ENCODE measurements at regions not wholly inside any gene's neighbourhood (a gene's known extent, or its start where the extent isn't known, plus 50 kb on each side); places are given as distances from the start of the nearest gene placed in this dataset.
A peak's percentile ranks its signal among the peaks of the same experiment; 100 is the strongest.

DNA sequence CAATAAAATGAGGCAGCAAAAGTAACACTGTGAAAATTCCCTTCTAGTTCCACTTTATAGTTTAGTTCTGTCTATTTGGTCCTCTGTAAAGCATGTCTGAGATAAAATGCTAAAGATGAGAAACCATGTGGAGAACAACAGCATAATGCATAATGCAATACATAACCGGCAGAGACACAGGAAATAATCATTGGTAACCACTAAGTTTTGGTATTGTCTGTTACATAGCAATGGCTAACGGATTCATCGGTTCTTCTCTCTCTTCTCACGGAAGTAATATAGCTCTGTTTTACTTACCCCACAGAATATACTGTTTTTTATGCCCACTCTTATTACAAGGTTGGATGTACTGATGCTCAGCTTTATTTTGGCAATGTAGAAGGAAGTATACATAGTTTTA is 158.9 kb downstream of the FAM174A start:
- ChIA-PET CTCF (no interaction called here), POLR2A (no interaction called here)
- no peak overlapping the region for H3K27ac Mint-ChIP-seq (ENCODE audit: unreplicated experiment)
- no peaks in the 10 kb centered on the region for H3K9me3 ChIP-seq
- intact Hi-C loops (cut with micrococcal nuclease; ENCODE audit: unreplicated experiment): no loop called here
- H3K4me1 ChIP-seq: peaks cover 15% of the 10 kb centered on the region
- TF ChIP-seq, protein P1, sequence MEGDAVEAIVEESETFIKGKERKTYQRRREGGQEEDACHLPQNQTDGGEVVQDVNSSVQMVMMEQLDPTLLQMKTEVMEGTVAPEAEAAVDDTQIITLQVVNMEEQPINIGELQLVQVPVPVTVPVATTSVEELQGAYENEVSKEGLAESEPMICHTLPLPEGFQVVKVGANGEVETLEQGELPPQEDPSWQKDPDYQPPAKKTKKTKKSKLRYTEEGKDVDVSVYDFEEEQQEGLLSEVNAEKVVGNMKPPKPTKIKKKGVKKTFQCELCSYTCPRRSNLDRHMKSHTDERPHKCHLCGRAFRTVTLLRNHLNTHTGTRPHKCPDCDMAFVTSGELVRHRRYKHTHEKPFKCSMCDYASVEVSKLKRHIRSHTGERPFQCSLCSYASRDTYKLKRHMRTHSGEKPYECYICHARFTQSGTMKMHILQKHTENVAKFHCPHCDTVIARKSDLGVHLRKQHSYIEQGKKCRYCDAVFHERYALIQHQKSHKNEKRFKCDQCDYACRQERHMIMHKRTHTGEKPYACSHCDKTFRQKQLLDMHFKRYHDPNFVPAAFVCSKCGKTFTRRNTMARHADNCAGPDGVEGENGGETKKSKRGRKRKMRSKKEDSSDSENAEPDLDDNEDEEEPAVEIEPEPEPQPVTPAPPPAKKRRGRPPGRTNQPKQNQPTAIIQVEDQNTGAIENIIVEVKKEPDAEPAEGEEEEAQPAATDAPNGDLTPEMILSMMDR (IDR thresholded peaks at IDR 0.05; ENCODE audit: insufficient read depth in 1 of 2, low read depth in 1 of 2, low read length in 1 of 2, severe bottlenecking in 1 of 2, unreplicated experiment in 1 of 2): no peak
- BruUV-seq (replicated peaks): no TSS peak
- no peaks in the 10 kb centered on the region for H3K27me3 Mint-ChIP-seq (ENCODE audit: insufficient read depth, unreplicated experiment)
- no peak for DNase-seq
- no peak overlapping the region for H3K4me3 ChIP-seq (ENCODE audit: low read depth, low read length)
- no peaks in the 10 kb centered on the region for H3K36me3 Mint-ChIP-seq (ENCODE audit: insufficient read depth, unreplicated experiment)
- no peak overlapping the region for H3K4me3 Mint-ChIP-seq (ENCODE audit: unreplicated experiment)
- H3K27me3 ChIP-seq (replicated peaks; ENCODE audit: control insufficient read depth, insufficient read depth, low read length): no peaks in the 10 kb centered on the region
- H3K4me1 Mint-ChIP-seq (ENCODE audit: low read depth, unreplicated experiment): peaks cover 5% of the 10 kb centered on the region
- no peaks in the 10 kb centered on the region for H3K9me3 Mint-ChIP-seq (ENCODE audit: unreplicated experiment)
- H3K36me3 ChIP-seq (ENCODE audit: control insufficient read depth, insufficient read depth, low read length): no peaks in the 10 kb centered on the region

DNA sequence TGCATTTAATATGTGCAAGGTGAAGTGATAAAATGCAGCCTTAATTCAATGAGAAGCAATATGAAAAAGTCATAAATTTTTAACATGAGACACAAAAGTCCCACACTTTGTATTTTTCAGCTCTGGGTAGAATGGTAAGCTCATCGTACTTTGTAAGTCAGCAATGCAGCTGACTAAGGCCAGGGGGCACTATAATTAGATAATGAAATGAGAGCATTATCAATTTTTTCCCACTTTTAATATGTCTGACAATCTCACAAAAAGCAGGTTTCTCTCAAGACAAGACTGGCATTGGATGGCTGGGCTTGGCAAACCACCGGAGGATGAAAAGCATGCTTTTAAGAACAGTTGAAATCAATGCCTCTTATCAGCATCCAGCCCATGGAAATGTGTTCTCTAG is 162.8 kb downstream of the FAM174A start:
- ChIA-PET POLR2A (no interaction called here), CTCF (interaction anchor here (1.0 kb wide), 1 partner anchor 649 kb away, joined by 3 read pairs; no protein-coding TSS in a partner anchor)
- no peak overlapping the region for H3K4me3 Mint-ChIP-seq (ENCODE audit: unreplicated experiment)
- no peak for DNase-seq
- no peaks in the 10 kb centered on the region for H3K9me3 Mint-ChIP-seq (ENCODE audit: unreplicated experiment)
- H3K27me3 Mint-ChIP-seq (ENCODE audit: insufficient read depth, unreplicated experiment): no peaks in the 10 kb centered on the region
- Histone ChIP-seq H3K36me3 (ENCODE audit: control insufficient read depth, insufficient read depth, low read length) (no peaks in the 10 kb centered on the region), H3K9me3 (no peaks in the 10 kb centered on the region), H3K4me1 (no peaks in the 10 kb centered on the region), H3K27me3 (replicated peaks; ENCODE audit: control insufficient read depth, insufficient read depth, low read length) (no peaks in the 10 kb centered on the region), H3K4me3 (ENCODE audit: low read depth, low read length) (no peak overlapping the region)
- intact Hi-C loops (cut with micrococcal nuclease; ENCODE audit: unreplicated experiment): no loop called here
- no TSS peak for BruUV-seq (replicated peaks)
- H3K27ac Mint-ChIP-seq (ENCODE audit: unreplicated experiment): no peak overlapping the region
- H3K4me1 Mint-ChIP-seq (ENCODE audit: low read depth, unreplicated experiment): no peaks in the 10 kb centered on the region
- TF ChIP-seq, protein P1 (IDR thresholded peaks at IDR 0.05; ENCODE audit: insufficient read depth in 1 of 2, low read depth in 1 of 2, low read length in 1 of 2, severe bottlenecking in 1 of 2, unreplicated experiment in 1 of 2): peak; percentile 13 to 39
- H3K36me3 Mint-ChIP-seq (ENCODE audit: insufficient read depth, unreplicated experiment): no peaks in the 10 kb centered on the region

DNA sequence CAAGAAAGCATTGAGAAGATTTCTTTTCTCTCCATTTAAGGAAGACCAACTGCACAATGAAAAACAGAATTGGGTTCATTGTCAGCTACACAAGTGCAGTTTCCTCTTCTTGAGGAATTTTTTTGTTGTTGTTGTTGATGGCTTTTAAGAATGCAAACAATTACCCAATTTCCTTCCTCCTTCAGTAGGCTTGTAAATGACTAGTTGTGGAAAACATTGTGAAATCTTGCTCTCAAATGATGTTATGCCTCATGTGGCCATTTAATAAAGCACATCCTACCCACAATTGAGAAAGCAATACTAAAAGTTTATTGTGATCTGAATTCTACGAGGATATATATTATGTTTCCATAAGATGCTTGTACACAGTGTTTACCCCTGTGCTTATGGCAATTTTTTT is 171.6 kb downstream of the FAM174A start:
- TF ChIP-seq, protein P1 (IDR thresholded peaks at IDR 0.05; ENCODE audit: insufficient read depth in 1 of 2, low read depth in 1 of 2, low read length in 1 of 2, severe bottlenecking in 1 of 2, unreplicated experiment in 1 of 2): peak; percentile 14 to 15
- Histone ChIP-seq H3K4me1 (no peaks in the 10 kb centered on the region), H3K27me3 (replicated peaks; ENCODE audit: control insufficient read depth, insufficient read depth, low read length) (no peaks in the 10 kb centered on the region), H3K36me3 (ENCODE audit: control insufficient read depth, insufficient read depth, low read length) (no peaks in the 10 kb centered on the region), H3K9me3 (no peaks in the 10 kb centered on the region), H3K4me3 (ENCODE audit: low read depth, low read length) (no peak overlapping the region)
- H3K4me1 Mint-ChIP-seq (ENCODE audit: low read depth, unreplicated experiment): no peaks in the 10 kb centered on the region
- ChIA-PET CTCF (no interaction called here), POLR2A (no interaction called here)
- BruUV-seq (replicated peaks): no TSS peak
- H3K27me3 Mint-ChIP-seq (ENCODE audit: insufficient read depth, unreplicated experiment): no peaks in the 10 kb centered on the region
- intact Hi-C loops (cut with micrococcal nuclease; ENCODE audit: unreplicated experiment): no loop called here
- no peak overlapping the region for H3K4me3 Mint-ChIP-seq (ENCODE audit: unreplicated experiment)
- no peaks in the 10 kb centered on the region for H3K9me3 Mint-ChIP-seq (ENCODE audit: unreplicated experiment)
- H3K27ac Mint-ChIP-seq (ENCODE audit: unreplicated experiment): no peak overlapping the region
- no peak for DNase-seq
- no peaks in the 10 kb centered on the region for H3K36me3 Mint-ChIP-seq (ENCODE audit: insufficient read depth, unreplicated experiment)
